SU-DHL-6 (cell line): ENCODE measurements at regions not wholly inside any gene's neighbourhood (a gene's known extent, or its start where the extent isn't known, plus 50 kb on each side); places are given as distances from the start of the nearest gene placed in this dataset.

Experiments
- EZH2phosphoT487 ChIP-seq: fragments of 200-600 bp; sonication (generic), shearing (Covaris generic); conservative IDR thresholded peaks from 2 replicates; pipeline ENCODE4 v1.6.1; 2018; ENCODE audit warnings: mild to moderate bottlenecking, antibody characterized with exemption, low read length, moderate library complexity, mixed read lengths
- TF ChIP-seq, protein P1 (sequence below): fragments of 200-600 bp; sonication (generic); IDR thresholded peaks from one replicate; pipeline ENCODE4 v1.5.1; 2017; ENCODE audit warnings: antibody characterized with exemption, mild to moderate bottlenecking, low read length, moderate library complexity; ENCODE audit not compliant: insufficient read depth, poor library complexity, severe bottlenecking

DNA sequence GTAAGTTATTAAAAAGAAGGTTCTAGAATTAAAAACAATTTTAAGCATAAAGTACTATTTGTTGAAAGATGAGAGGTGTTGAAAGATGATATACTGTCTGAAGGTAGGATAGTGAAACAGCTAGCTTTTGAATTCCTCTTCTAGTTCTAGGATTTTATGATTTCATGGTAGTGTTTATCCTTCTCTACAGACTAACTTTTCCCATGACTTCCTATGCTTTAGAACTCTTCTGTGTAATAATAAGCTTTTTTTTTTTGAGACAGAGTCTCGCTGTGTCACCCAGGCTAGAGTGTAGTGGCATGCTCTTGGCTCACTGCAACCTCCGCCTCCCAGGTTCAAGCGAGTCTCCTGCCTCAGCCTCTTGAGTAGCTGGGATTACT, 96.0 kb upstream of the NUDT6 start:
- no peak for TF ChIP-seq EZH2phosphoT487
- TF ChIP-seq, protein P1, sequence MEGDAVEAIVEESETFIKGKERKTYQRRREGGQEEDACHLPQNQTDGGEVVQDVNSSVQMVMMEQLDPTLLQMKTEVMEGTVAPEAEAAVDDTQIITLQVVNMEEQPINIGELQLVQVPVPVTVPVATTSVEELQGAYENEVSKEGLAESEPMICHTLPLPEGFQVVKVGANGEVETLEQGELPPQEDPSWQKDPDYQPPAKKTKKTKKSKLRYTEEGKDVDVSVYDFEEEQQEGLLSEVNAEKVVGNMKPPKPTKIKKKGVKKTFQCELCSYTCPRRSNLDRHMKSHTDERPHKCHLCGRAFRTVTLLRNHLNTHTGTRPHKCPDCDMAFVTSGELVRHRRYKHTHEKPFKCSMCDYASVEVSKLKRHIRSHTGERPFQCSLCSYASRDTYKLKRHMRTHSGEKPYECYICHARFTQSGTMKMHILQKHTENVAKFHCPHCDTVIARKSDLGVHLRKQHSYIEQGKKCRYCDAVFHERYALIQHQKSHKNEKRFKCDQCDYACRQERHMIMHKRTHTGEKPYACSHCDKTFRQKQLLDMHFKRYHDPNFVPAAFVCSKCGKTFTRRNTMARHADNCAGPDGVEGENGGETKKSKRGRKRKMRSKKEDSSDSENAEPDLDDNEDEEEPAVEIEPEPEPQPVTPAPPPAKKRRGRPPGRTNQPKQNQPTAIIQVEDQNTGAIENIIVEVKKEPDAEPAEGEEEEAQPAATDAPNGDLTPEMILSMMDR = no peak
